IPS-18c (cell line): ENCODE measurements at regions not wholly inside any gene's neighbourhood (a gene's known extent, or its start where the extent isn't known, plus 50 kb on each side); places are given as distances from the start of the nearest gene placed in this dataset.

ENCODE experiments used
- H3K4me3 ChIP-seq: 2 replicates; pipeline ENCODE4 v1.7.0; 2013; ENCODE audit warnings: low read depth, mild to moderate bottlenecking, low read length, moderate library complexity; ENCODE audit not compliant: insufficient read depth
- H3K9me3 ChIP-seq: one replicate; pipeline ENCODE4 v1.6.1; 2013; ENCODE audit warnings: mild to moderate bottlenecking, low read length, moderate library complexity; ENCODE audit not compliant: control insufficient read depth, insufficient read depth

DNA sequence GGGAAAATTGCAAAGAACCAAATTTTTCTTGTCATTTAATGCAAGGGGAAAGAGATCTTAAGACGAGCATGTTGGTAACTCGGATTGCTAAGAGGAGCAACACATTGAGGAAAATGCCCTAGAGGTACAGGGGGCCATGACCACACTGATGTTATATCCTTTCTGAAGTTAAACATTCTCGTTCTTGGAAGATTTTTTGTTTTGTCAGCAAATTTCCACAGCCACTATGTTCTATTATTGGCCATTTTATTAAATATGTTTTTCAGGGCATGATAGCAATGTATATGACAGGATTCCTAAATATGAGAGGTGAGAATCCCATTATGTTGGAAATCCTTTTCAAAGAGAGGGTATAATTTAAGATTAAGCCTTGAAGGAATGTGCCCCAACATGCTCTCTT lies 627.2 kb upstream of the PKN2 start:
- Histone ChIP-seq H3K9me3 (no peaks in the 10 kb centered on the region), H3K4me3 (no peak overlapping the region)

DNA sequence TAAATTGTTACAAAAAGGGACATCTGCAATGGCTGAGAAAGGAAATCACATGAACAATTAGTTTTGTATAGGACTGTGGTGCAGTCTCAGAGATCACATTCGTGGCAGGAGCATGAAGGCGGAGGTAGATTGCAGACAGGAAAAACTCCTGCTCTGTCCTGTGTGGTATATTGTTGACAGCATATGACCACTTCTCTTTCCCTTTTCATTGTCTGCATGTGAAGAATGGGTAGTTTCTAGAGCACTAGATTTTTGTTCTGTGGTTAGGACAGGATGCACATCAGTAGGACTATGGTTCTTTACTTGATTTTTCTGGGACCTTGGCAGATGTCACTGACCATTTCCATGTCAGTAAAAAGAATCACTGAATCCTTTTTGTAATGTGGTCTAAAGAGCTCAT lies 625.9 kb upstream of the PKN2 start:
- H3K9me3 ChIP-seq = no peaks in the 10 kb centered on the region

DNA sequence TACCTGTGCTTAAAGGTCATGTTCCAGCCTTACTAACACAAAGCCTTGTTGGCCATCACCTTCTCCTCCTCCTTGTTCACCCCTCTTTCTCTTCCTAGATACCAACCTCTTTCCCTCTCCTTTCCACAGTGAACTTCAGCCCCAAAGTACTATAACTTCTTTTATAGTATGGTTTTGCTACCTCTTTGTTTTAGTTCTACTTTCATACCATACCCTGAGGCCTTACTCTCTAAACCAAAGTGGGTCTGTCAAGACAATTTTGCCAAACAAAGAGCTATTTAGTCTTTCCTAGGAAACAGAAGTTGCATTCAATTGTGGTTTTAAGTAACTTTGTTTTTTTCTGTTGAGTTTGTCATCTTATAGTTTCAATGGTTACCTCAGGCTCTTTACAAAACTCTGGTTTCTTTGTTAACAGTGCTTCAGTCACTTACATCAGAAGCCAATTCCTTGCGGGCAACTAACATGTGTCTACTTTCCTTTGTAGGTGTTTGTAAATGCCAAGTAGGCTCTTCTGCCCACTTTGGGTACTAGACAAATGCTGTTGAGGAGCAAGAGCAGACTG lies 623.9 kb upstream of the PKN2 start:
- no peak overlapping the region for H3K4me3 ChIP-seq
- no peaks in the 10 kb centered on the region for H3K9me3 ChIP-seq

More for the DNA sequence above, 625.9 kb upstream of the PKN2 start:
- no peak overlapping the region for H3K4me3 ChIP-seq

- Histone ChIP-seq H3K9me3 (no peaks in the 10 kb centered on the region), H3K4me3 (no peak overlapping the region)
These were observed 623.2 kb upstream of the PKN2 start for GRCh38 chr1:88060750-88061491.

GRCh38 chr1:88061492-88062177 lies 622.4 kb upstream of the PKN2 start:
- Histone ChIP-seq H3K4me3 (no peak overlapping the region), H3K9me3 (no peaks in the 10 kb centered on the region)

DNA sequence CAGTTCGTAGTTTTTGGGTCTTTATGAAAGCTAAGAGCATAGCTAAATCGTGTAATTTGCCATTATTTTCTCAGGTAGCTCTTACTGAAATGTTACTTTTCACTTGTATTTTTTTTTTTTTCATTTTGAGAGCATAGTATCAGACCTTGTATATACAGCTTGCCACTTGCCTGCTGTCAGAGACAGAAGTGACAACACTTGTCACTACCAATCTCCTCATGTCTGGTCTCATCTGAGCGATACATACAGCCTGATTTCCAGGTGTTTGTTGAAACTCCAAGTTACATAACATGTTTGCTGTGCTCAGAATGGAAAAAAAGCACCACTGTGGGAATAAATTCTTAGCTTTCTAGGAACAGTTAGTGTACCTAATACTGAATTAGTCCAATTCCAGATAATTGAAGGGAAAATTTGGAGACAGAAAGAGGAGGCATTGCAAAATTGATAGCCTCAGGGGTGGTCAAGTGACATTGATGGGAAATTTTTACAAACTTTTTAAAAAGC lies 621.4 kb upstream of the PKN2 start:
- Histone ChIP-seq H3K9me3 (no peaks in the 10 kb centered on the region), H3K4me3 (no peak overlapping the region)

DNA sequence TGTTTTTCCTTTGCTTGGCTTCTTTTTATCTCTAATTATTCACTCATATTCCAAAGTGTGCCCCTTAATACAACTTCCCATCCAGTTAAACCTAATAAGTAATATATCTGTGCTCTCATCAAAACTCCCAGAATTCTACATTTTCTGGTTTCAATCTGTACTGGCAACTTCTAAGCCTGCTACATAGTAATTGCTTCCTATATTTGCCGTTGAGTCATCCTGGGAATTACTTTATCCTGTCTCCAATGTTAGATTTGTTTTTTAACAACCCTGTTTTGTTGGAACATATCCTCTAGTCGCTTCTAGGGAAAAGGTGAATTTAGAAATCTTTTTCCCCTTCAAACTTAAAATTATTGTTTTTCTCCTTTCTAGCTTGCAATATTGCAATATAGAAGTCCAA lies 620.5 kb upstream of the PKN2 start:
- no peaks in the 10 kb centered on the region for H3K9me3 ChIP-seq
- H3K4me3 ChIP-seq = no peak overlapping the region

GRCh38 chr1:88068407-88068960 lies 615.6 kb upstream of the PKN2 start:
- H3K9me3 ChIP-seq = no peaks in the 10 kb centered on the region

DNA sequence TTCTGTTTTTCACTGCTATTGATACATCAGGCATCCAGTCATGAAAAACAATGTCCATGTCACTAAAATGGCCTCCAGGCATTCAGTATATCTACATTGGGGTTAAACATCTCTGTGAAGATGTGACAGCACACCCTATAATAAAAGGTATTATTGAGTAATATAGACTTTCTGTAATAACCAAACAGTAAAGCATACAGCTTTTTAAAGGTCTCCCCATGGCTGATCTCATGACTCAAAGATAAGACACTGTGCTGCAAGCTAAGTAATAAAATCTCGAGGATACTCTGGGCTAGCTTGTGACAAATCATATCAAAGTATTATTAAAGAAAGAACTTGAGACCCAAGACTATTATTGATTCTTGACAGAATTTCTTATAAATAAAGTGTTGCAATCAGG lies 613.1 kb upstream of the PKN2 start:
- no peak overlapping the region for H3K4me3 ChIP-seq
- no peaks in the 10 kb centered on the region for H3K9me3 ChIP-seq

More at GRCh38 chr1:88068407-88068960, 615.6 kb upstream of the PKN2 start:
- no peak overlapping the region for H3K4me3 ChIP-seq

DNA sequence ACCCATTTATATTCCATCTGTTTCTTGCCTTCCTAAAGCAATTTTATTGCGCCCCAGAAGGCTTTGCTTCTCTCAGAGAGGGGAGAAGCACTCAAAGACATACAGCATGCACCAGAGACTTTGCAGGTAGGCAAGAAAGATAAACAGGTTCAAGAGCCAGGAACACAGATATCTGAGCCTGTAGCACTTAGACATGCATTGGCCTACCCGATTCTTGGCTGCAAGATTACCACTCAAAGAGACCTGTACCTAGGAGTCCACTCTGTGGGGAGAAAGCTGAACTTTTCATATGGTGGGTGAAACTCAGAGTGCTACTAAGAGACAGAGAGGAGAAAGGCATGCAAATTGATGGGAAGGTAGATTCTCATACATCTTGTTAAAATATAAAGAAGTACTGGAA lies 609.4 kb upstream of the PKN2 start:
- H3K4me3 ChIP-seq = no peak overlapping the region
- H3K9me3 ChIP-seq = no peaks in the 10 kb centered on the region

- Histone ChIP-seq H3K9me3 (no peaks in the 10 kb centered on the region), H3K4me3 (no peak overlapping the region)
These were observed 608.3 kb upstream of the PKN2 start for GRCh38 chr1:88075813-88076212.

- H3K4me3 ChIP-seq = no peak overlapping the region
- no peaks in the 10 kb centered on the region for H3K9me3 ChIP-seq
These were observed 605.0 kb upstream of the PKN2 start for GRCh38 chr1:88079036-88079435.

DNA sequence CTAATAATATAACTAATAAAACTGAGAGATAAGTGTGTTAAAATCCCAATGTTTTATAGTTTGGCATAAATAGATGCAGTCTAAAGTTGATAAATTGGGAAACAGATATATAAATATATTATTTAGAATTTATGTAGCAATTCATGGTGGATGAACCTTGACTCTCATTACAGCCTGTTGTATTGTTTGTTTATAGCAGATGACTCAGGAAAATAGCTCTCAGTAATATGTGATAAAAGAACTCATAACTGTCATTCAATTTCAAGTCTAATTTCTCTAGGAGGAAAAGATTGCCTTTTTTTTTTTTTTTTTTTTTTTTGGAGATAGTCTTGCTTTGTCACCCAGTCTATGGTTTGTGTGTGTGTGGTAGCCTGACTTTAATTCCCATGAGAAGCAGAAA lies 603.2 kb upstream of the PKN2 start:
- Histone ChIP-seq H3K4me3 (no peak overlapping the region), H3K9me3 (no peaks in the 10 kb centered on the region)

- Histone ChIP-seq H3K4me3 (no peak overlapping the region), H3K9me3 (no peaks in the 10 kb centered on the region)
These were observed 595.6 kb upstream of the PKN2 start for GRCh38 chr1:88088481-88088880.

- H3K9me3 ChIP-seq = no peaks in the 10 kb centered on the region
- H3K4me3 ChIP-seq = no peak overlapping the region
These were observed 594.1 kb upstream of the PKN2 start for GRCh38 chr1:88089961-88090360.

- Histone ChIP-seq H3K4me3 (no peak overlapping the region), H3K9me3 (no peaks in the 10 kb centered on the region)
These were observed 585.2 kb upstream of the PKN2 start for GRCh38 chr1:88098881-88099280.

DNA sequence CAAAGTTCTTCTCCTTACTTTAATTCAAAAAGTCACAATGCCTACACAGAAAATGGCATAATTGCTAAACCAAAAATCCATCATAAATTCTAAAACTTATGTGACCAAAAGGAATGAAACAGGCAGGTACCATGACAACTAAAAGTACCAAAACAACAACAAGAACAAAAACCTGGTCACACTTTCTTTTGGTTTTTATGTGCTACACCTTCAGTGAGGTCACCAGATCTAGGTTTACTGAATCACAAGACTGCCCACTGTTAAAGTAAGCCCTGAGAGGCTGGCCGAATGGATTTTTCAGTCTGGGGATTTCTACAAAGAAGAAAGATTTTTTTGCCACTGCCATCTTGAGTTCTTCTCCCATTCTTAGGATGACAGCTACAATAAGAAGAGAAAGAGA lies 583.0 kb upstream of the PKN2 start:
- Histone ChIP-seq H3K4me3 (no peak overlapping the region), H3K9me3 (no peaks in the 10 kb centered on the region)

DNA sequence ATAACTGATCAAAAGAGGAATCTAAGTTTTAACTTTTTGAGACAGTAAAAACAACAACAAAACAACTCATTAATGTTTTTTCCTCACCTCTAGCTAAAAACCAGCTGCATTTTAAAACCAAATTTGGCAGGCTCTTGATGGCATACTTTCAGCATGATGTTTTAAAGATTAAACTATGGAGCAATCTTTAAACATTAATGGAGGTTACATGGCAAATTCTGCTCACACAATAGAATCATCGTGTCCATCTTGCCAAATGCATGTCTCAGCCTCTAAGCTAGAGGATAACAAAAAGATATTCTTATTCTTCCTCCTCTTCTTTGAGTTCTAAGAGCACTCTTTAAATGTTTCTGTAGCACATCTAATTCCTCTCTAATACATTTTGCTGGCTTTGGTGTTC lies 579.8 kb upstream of the PKN2 start:
- Histone ChIP-seq H3K9me3 (no peaks in the 10 kb centered on the region), H3K4me3 (no peak overlapping the region)
